ENCODE measurements at regions not wholly inside any gene's neighbourhood (a gene's known extent, or its start where the extent isn't known, plus 50 kb on each side); places are given as distances from the start of the nearest gene placed in this dataset.
"Not testable (repeated sequence)": the region's sequence is repeated elsewhere in the genome, so short reads cannot be mapped to it uniquely, and the experiment has no call there.

DNA sequence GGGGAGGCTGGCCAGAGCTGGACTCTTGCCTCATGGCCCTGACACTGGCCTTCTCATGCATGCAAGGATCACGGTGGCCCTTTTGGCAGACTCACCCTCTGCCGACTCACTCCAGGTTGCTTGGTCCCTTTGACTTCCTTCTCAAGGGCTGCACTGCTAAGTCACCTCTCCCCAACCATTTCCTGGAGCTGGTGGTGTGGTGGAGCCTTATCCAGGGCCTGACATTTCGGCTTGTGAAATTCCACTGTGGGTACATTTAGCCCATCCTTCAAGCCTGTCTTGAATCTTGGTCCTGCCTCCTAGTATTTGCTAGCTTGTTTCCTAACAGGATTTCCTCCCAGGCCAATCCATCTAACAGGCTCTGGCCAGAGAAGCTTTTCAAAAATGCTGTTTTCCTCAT, 52.6 kb upstream of the JUN start:
- no peak for DNase-seq (ENCODE audit: low read depth)

DNA sequence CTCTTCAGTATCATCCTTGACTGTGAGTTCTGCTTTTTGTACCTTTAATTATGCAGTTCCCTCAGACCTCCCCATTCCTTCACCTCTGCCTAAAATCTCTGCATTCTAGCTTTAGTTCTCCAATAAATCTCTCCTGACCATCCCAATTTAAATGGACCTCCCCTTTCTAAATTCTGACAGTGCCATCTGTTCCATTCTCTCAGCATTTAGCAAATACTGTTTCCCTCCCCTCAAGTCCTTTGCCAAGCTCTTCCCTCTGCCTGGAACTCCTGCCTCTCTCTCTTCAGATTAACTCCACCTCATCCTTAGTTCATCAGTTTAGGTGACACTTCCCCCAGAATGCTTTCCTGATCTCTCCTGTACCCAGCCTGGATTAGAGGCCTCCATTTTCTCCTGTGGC, 54.0 kb upstream of the JUN start:
- no peak for DNase-seq (ENCODE audit: low read depth)

DNA sequence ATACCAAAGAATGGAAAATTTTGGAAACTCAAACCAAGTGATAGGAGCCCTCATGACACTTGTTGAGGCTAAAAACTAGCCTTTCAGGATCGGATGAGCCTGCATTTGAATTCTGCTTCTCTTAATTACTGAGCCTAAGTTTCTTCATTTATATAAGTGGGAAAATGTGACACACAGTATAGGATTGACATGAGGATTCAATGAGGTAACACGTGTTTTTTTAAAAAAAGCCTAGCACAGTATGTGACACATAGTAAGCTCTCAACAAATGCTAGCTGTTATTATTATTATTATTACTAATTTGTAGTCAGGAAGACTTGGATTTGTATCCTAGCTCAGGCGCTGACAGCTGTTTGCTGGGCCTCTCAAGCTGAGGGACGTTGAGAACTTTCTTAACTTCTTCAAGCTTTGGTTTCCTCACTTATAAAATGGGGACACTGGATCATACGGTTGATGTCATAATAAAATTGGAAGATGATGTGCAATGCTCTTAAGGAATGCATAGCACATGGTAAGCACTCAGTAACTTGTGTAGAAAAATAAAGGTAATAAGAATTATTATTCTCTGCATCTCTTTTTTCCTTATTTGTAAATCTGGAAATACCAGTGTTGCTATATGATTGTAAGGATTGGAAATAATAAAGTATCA, 55.4 kb upstream of the JUN start:
- DNase-seq (ENCODE audit: low read depth) = no peak

DNA sequence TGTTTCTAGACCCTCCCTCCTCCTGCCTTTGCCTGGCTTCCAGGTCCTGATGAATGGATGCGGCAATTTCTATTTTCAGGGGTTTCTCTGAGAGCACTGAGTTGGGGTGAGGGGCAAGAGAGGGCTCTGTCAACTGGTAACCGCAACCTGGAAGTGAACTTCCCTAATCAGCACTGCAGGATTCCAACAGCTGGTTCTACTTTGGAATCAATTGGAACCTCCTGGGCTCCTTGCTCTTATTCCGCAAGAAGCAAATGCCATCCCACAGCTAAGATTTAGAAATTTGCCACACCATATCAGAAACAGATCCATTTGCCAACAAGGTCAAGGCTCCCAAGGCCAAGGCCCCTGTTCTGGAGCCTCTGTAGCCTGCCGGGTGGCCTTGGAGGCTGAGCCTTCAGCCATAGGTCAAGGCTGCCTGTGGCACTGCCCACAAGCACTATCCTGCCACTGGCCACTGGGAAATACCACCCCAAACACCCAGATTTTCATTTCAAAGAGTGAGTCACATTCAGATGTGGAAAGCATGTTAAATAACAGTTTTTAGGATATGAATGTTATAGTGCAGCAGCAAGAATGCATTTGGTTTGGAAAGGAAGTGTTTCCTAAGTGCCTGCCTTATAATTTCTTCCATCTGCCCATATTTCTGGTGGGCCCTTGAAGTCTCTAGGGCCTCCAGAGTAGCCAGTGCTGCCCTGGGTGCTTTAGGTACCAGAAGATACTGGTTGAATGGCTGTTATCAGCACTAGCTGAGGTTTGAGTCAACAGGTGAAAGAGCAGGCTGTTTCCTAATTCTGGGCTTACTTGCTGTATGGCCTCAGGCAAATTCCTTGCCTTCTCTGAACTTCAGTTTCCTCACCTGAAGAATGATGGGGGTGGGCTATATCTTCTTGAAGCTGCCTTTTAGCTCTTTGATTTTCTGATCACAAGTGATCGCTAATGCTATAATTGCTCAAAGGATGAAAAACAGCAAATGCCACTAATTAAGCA, 56.3 kb upstream of the JUN start:
- DNase-seq (ENCODE audit: low read depth) = no peak

DNA sequence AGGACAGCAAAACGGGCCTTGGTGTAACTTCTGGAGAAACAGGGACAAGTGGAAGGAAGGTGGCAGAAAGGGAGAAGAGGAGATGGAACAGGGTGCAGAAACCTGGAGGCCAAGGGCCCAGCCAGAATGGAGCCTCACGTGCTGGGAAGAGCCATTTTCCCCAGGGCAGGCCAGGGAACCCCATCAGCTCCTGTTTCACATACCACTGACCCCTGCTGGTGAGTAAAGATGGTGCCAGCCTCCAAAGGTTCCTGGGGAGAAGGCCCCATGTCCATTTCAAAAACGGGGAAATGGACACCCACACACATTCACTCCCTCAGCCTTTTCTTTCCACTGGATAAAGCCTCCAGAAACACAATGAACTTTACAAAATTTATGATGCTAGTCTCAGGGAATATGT, 57.6 kb upstream of the JUN start:
- DNase-seq (ENCODE audit: low read depth) = no peak

DNA sequence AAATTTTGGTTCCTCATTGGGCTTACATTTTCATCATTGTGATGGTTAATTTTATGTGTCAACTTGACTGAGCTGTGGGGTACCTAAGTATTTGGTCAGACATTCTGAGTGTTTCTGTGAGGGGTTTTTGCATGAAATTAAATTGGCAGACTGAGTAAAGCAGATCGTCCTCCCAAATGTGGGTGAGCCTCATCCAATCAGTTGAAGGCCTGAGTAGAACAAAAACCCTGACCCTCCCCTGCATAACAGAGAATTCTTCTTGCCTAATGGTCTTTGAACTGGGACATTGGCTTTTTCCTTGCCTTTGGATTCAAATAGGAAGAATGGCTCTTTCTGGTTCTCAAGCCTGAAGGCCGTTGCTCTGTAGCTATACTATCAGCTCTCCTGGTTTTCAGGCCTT, 59.1 kb upstream of the JUN start:
- no peak for DNase-seq (ENCODE audit: low read depth)

DNA sequence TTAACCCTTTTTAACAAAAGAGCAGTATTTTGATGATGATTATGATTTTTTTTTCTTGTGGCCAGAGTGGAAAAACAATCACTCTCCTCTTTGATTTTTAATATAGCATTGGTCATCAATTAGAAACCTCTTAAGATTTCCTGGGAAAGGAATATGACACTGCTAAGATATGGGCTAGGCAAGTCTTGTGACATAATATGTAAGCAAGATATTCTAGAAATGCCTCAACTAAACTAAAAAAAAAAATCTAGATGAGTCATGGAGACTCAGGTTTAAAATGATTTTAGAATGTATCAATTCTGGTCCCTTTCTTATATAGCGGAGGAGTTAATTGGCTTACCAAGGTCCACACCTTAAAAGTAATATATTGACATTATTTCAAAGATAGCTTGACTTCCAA, 60.3 kb upstream of the JUN start:
- DNase-seq (ENCODE audit: low read depth) = no peak

DNA sequence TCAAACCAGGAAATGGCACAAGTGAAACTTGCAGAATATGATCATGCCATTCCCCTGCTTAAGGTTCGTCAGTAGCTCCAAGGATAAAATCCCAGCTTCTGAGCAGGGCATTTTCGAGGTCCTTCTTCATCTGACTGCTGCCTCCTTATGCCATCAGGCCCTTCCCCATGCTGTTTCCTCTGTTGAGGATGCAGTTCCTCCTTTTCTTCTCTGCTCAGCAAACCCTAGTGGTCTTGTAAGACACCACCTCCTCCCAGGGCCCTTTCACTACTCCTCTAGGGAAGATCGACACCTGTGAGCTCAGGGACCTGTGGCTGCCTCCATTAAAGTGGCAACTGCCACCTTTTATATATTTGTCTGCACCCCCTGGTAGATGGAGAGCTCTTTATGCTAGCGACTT, 62.1 kb upstream of the JUN start:
- DNase-seq (ENCODE audit: low read depth) = no peak

DNA sequence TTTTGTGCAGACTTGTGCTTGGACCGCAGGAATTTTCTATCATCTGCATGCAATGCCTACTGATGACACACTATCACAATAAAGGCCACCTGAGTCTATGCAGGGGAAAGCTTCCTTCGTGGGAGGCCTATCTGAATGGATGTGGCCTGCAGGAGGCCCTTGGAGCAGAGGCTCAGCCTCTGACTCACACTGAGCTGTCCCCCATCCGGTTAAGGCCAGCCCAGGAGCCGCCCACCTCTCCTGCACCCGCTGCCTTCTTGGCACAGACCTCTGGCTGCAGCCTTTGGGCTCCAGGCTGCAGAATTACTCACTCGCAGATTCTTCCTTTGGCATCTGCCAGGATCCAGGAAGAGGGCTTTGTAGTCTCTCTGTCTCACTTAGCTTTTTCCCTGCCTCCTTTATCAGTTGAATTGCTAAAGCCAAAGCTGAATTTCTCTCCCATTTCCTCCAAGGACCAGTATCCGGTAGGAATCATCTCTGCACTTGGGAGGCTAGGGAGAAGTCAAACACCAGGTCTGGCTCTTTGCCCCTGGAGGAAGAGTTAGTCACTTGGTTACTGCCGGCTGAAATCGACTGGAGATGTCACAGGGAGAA, 65.1 kb upstream of the JUN start:
- DNase-seq (ENCODE audit: low read depth) = no peak

DNA sequence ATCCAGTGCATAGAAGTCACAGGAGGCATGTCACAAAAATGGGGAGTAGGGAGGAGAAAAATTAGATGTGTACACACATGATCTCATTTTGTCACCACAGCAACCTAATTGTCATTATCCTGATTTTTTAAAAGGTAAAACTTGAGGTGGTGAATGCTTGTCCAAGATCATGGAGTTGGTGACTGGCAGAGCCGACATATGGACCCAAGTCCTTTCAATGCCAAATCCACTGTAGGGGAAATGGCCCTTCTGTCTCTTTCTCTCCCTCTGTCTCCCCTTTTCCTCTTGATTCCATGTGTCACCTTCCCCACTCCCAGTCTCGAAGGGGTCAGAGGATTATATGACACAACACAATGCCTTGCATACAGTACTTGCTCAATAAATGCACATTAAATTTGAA, 65.7 kb upstream of the JUN start:
- DNase-seq (ENCODE audit: low read depth) = no peak

DNA sequence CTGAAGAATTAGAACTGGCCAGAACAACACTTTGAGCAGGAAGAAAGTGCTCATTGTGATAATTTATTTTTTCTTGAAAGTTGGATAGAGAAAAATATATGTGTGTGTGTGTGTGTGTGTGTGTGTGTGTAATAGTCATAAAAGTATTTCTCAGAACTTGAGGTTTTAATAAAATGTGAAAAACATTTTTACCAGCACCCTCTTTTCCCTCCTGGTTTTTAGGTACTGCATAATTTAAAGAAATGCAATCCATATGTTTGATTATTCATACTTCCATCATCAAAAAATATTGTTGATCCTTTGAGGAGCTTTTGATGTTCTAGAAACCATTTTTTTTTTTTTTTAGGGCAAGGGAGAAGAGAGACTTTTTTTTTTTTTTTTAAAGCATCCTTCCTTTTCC, 66.8 kb upstream of the JUN start:
- no peak for DNase-seq (ENCODE audit: low read depth)

DNA sequence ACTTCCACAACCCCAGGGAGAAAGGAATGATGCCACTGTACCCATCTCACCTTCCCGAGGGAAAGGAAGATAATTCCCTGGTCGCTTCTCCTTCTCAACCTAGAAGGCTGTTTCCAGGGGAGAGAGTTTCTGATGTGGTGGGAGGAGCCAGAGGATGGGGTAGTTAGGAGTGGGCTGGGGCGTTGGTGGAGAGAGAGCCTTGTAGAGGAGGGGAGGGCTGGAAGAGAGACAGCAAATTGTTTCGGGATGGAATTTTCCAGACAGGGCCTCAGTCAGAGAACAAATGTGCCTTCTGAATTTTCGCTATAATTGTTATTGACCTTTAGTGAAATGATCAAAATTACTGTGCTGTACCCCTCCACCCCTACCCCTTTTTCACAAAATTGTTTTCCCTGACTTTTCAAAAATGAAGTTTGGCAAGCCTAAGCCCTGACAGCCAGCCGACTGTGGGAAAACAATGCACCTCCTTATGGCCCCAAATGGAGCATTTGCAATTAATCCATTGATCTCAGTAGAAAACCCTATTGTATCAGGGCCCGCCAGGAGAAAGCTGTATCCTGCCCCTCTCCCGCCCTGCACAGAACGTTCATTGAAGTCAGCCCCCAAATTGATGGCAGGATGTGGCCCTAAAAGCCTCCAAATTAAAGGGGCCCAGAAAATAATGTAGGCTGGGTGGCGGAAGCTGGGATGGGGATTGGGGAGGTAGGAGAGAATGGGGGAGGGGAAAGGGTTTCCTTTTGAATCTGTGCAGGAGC, 69.1 kb upstream of the JUN start:
- DNase-seq (ENCODE audit: low read depth) = no peak

DNA sequence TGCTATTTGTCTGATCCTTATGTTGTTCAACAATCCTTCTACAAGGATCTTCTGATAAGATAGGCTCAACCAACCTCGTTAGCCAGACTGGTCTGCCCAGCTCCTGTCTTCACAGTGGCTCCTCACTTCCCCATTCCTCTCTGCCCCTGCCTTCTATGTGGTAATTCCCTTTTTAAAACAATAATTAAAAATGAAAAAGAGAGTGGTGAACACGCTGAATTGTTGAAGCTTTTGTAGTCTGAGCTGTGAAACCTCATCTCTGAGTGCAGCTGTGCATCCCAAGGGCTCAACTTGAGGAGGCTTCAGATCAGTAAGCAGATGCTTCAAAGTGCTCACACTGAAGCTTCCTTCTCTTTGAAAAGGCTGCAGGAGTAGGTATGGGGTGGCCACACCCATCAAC, 70.7 kb upstream of the JUN start:
- DNase-seq (ENCODE audit: low read depth) = no peak

DNA sequence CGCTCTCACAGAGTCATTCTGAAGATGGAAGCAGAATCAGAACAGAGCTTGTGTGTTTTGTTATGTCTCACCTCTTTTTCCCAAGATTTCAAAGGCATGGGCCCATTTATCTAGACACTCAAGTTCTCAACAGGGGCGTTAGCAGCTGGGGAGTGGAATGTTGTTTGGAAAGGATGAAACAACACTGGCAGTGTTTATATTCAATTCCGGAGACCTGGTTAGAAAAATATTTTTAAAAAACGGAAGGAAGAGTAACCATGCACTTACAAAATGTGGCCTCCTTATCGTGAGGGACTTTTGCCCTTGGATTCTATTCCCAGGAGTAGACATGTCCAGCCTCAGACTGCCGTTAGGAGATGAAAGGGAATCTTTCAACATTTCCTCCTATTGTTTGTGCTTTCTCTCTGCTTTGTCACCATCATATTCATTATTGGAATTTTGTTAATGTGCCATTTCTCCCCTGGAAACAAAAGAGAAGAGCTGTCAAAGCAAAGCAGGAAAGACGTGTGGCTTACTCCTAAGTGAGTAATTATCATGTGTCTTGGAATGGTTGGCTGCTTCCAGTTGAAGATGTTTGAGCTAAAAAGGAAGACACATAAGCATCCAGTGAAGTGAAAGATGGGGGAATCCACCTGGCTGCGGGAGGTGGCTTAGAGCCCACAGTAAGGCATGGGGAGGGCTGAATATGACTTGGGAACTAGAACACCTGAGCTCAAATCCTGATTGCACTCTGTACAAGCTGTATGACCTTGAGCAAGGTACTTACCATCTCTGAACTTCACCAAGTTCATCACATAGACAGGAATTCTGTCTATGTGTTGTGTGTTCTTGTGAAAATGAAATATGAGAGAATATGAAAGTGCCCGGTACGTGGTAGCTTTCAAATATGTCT, 71.7 kb upstream of the JUN start:
- DNase-seq (ENCODE audit: low read depth) = no peak

DNA sequence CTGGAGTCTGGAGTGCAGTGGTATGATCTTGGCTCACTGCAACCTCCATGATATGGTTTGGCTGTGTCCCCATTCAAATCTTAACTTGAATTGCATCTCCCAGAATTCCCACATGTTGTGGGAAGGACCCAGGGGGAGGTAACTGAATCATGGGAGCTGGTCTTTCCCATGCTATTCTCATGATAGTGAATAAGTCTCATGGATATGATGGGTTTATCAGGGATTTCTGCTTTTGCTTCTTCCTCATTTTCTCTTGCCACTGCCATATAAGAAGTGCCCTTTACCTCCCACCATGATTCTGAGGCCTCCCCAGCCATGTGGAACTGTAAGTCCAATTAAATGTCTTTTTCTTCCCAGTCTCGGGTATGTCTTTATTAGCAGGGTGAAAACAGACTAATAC, 72.4 kb upstream of the JUN start:
- not testable (repeated sequence) for DNase-seq (ENCODE audit: low read depth)

DNA sequence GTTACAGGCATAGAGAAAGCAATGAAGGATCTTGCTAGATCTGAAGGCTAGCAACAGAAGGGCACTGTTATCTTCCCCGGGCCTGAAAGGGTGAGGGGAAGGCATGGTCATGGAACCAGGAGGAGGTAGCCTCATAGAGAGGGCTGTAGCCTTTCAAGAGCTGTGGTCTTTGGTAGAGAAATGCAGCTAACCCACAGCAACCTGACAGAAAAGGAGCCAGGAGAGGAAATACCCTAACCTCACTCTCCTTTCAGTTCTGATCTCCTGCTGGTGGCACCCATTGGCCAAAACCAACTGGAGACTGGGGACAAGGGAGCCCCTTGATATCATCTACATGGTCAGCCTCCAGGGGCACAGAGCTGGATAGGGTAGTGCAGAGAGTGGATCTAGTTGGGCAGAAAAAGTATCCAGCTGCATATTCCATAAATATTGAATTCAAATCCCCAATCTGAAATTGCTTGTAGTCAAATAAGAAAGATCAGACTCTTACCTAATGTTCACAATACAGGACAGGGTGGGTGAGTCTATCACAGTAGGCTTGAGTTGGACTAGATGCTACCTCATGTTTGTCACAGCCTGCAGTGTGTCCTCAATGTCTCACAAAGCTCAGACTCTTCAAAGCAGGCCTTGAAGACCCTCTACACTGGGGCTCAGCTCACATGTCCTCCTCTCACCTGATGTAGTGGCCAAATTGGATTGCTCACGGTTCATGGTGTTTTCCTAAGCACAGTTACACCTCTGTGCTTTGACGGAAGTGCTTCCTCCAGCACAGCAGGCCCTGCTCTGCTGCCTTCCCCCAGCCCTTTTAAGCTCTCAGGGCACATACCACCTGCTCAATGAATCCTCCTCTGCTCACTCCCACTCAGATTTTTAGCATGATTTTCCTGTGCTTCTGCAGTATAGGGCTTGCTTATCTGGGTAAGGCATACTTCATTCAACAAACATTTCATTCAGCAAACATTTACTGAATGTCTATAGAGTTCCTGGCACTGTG, 74.1 kb upstream of the JUN start:
- no peak for DNase-seq (ENCODE audit: low read depth)

DNA sequence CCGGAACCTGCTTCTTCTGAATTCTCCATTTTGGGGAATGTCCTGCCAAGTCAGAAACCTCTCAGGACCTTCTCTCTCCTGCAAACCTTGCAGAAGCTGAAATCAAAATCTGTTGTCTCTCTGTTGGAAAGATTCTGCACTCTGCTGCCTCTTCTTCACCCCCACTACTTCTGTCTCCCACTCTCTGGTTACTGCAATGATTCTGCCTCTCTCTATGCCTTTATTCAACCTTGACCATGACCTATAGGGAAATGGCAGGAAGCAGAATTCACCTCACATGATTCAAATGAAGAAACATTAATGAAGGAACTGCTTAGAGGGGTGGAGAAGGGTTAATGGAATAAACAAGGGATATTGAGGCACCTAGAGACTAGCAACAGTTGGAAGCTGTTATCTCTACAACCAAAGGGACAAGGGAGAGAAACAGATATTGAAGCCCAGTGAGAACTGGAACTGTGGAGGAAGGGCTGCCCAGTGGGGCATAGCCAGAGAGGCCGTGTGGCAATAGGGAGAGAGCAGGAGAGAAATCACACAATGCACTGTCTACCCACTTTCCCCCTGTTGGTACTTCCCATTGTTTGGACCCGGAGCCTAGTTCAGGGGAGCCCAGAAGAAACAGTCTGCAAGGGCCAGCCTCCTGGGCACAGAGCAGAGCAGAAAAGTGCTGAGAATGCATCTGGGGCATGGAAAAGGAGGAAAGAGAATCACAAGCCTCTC, 76.1 kb upstream of the JUN start:
- no peak for DNase-seq (ENCODE audit: low read depth)

DNA sequence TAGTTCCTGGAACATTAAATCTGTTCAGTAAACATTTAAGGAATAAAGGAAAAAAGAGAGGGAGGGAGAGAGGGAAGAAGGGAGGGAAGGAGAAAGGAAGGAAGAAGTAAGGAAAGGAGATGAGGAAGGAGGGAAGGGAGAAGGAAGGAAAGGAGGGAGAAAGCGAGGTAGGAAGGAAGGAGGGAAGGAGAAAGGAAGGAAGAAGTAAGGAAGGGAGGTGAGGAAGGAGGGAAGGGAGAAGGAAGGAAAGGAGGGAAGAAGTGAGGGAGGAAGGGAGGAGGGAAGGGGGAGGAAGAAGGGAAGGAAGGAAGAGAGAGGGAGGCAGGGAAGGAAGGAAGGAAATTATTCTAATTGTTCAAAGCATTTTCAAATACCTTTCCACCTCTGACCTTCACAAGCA, 77.2 kb upstream of the JUN start:
- no peak for DNase-seq (ENCODE audit: low read depth)

DNA sequence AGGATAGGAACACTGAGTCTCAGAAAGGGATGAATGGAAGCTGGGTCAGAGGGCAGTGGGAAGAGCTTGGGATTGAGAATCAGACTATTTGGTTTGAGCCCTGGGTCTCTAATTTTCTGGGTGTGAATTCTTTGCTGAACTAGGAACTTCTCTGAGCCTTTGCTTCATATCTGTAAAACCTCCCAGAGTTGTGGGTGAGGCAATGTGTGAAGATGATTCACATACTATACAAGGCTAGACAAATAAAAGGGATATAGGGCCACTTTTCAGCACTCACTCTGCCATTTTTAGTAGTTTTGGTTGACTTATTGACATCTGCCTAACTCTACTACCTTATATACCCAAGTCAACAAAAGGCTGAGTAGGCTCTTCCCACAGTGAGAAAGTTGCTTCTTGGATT, 77.7 kb upstream of the JUN start:
- no peak for DNase-seq (ENCODE audit: low read depth)

Data from stimulated activated CD8-positive, alpha-beta memory T cell treated with anti-CD3 and anti-CD28 coated beads, Interleukin-12 subunit alpha, Interleukin-12 subunit beta, amount 100 ng/mL, for 4 hours (primary cell).